Upper lobe of left lung (tissue), 4 donors: ENCODE measurements at regions not wholly inside any gene's neighbourhood (a gene's known extent, or its start where the extent isn't known, plus 50 kb on each side); places are given as distances from the start of the nearest gene placed in this dataset.

ENCODE experiments used
- CTCF ChIP-seq, 6 experiments: fragments of 450-650 bp in 4 of 6; fragments of 200-600 bp in 2 of 6; sonication (generic) in 2 of 6; IDR thresholded peaks; one replicate each; pipeline ENCODE4 v1.5.1; 2016 to 2019; ENCODE audit warnings: antibody characterized with exemption in 6 of 6
- POLR2A ChIP-seq, 4 donors: fragments of 450-650 bp; IDR thresholded peaks; one replicate each; pipeline ENCODE4 v1.5.1; 2016 to 2017; ENCODE audit warnings: antibody characterized with exemption in 4 of 4, mild to moderate bottlenecking in 2 of 4

- no peak for TF ChIP-seq CTCF (IDR thresholded peaks at IDR 0.05)
- TF ChIP-seq POLR2A (IDR thresholded peaks at IDR 0.05) = no peak
Observed at GRCh38 chr11:39249566-39250365, 2209.7 kb downstream of the LRRC4C start.
